Upper lobe of right lung (tissue), 1 donor: ENCODE measurements at regions not wholly inside any gene's neighbourhood (a gene's known extent, or its start where the extent isn't known, plus 50 kb on each side); places are given as distances from the start of the nearest gene placed in this dataset.

Experiments used
- ATAC-seq: fragments of 200-7000 bp; cut with Tn5 transposase; one replicate; pipeline ENCODE4 v1.9.1; 2020; ENCODE audit warnings: mild to moderate bottlenecking, moderate library complexity
- DNase-seq: peaks from one replicate; pipeline ENCODE4 v3.0.0-alpha.2; 2020
- H3K27ac ChIP-seq: fragments of 200-600 bp; one replicate; pipeline ENCODE4 v1.8.0; 2022
- H3K27me3 ChIP-seq: fragments of 200-600 bp; one replicate; pipeline ENCODE4 v1.8.0; 2022; ENCODE audit warnings: mild to moderate bottlenecking
- H3K36me3 ChIP-seq: fragments of 200-600 bp; one replicate; pipeline ENCODE4 v1.8.0; 2022
- H3K4me1 ChIP-seq: fragments of 200-600 bp; one replicate; pipeline ENCODE4 v1.8.0; 2022
- H3K4me3 ChIP-seq: fragments of 200-600 bp; one replicate; pipeline ENCODE4 v1.8.0; 2022; ENCODE audit warnings: mild to moderate bottlenecking
- H3K9me3 ChIP-seq: fragments of 200-600 bp; one replicate; pipeline ENCODE4 v1.8.0; 2022
- CTCF ChIP-seq: fragments of 200-600 bp; IDR thresholded peaks from one replicate; pipeline ENCODE4 v1.8.0; 2022; ENCODE audit warnings: antibody characterized with exemption
- intact Hi-C: fragments of 100-400 bp; cut with DNase I; formaldehyde crosslinking; loops from one replicate; pipeline ENCODE4 v1.11.0; 2022
- donor health status: DM: no; HTN: yes; CAD: no; lungs with severe emphysema.

GRCh38 chr5:60417500-60418181 lies 282.3 kb downstream of the DEPDC1B start:
- no peak overlapping the region for H3K4me3 ChIP-seq
- TF ChIP-seq CTCF, result no peak
- no peaks in the 10 kb centered on the region for H3K9me3 ChIP-seq
- ATAC-seq (no peak), DNase-seq (no peak)
- intact Hi-C loops, result no loop called here
- no peak overlapping the region for H3K27ac ChIP-seq
- no peaks in the 10 kb centered on the region for H3K27me3 ChIP-seq
- no peaks in the 10 kb centered on the region for H3K36me3 ChIP-seq
- no peaks in the 10 kb centered on the region for H3K4me1 ChIP-seq

- Histone ChIP-seq H3K4me3 (no peak overlapping the region), H3K9me3 (no peaks in the 10 kb centered on the region), H3K4me1 (no peaks in the 10 kb centered on the region), H3K27ac (no peak overlapping the region), H3K36me3 (no peaks in the 10 kb centered on the region), H3K27me3 (no peaks in the 10 kb centered on the region)
- TF ChIP-seq CTCF, result no peak
- ATAC-seq (no peak), DNase-seq (no peak)
- intact Hi-C loops, result no loop called here
These were observed 284.5 kb downstream of the DEPDC1B start for GRCh38 chr5:60415443-60415842.

- Histone ChIP-seq H3K4me3 (no peak overlapping the region), H3K27ac (no peak overlapping the region), H3K9me3 (no peaks in the 10 kb centered on the region), H3K27me3 (no peaks in the 10 kb centered on the region), H3K36me3 (no peaks in the 10 kb centered on the region), H3K4me1 (no peaks in the 10 kb centered on the region)
- no peak for ATAC-seq
- TF ChIP-seq CTCF, result no peak
- no peak for DNase-seq
- intact Hi-C loops, result no loop called here
These were observed 289.5 kb downstream of the DEPDC1B start for GRCh38 chr5:60410427-60410826.

GRCh38 chr5:60404171-60404570 lies 295.8 kb downstream of the DEPDC1B start:
- intact Hi-C loops, result no loop called here
- Histone ChIP-seq H3K9me3 (no peaks in the 10 kb centered on the region), H3K4me3 (no peak overlapping the region), H3K27ac (no peak overlapping the region), H3K36me3 (no peaks in the 10 kb centered on the region), H3K27me3 (no peaks in the 10 kb centered on the region), H3K4me1 (no peaks in the 10 kb centered on the region)
- TF ChIP-seq CTCF, result no peak
- DNase-seq (no peak), ATAC-seq (no peak)

- no peak overlapping the region for H3K27ac ChIP-seq
- H3K9me3 ChIP-seq, result no peaks in the 10 kb centered on the region
- H3K4me1 ChIP-seq, result no peaks in the 10 kb centered on the region
- no peaks in the 10 kb centered on the region for H3K36me3 ChIP-seq
- intact Hi-C loops, result no loop called here
- no peak for DNase-seq
- H3K4me3 ChIP-seq, result no peak overlapping the region
- H3K27me3 ChIP-seq, result no peaks in the 10 kb centered on the region
- no peak for TF ChIP-seq CTCF
- ATAC-seq, result no peak
These were observed 296.5 kb downstream of the DEPDC1B start for GRCh38 chr5:60403343-60404006.
